ENCODE measurements at regions not wholly inside any gene's neighbourhood (a gene's known extent, or its start where the extent isn't known, plus 50 kb on each side); places are given as distances from the start of the nearest gene placed in this dataset.

- no peak for ATAC-seq
- Mint-ChIP-seq H3K27me3 (no peaks in the 10 kb centered on the region), H3K36me3 (ENCODE audit: low read depth) (no peaks in the 10 kb centered on the region), H3K4me1 (peaks cover 3% of the 10 kb centered on the region), H3K4me3 (no peak overlapping the region), H3K27ac (no peak overlapping the region)
- no peak for DNase-seq
- no peaks in the 10 kb centered on the region for H3K9me3 ChIP-seq (ENCODE audit: control insufficient read depth, low read length, poor library complexity, severe bottlenecking)
Observed at GRCh38 chr20:24256307-24256706, 213.1 kb upstream of the SYNDIG1 start.

- DNase-seq, result no peak
- H3K9me3 ChIP-seq (ENCODE audit: control insufficient read depth, low read length, poor library complexity, severe bottlenecking), result no peaks in the 10 kb centered on the region
- no peaks in the 10 kb centered on the region for H3K36me3 Mint-ChIP-seq (ENCODE audit: low read depth)
- H3K27me3 Mint-ChIP-seq, result peaks cover 4% of the 10 kb centered on the region
- no peak overlapping the region for H3K4me3 Mint-ChIP-seq
- ATAC-seq, result no peak
- H3K27ac Mint-ChIP-seq, result no peak overlapping the region
- H3K4me1 Mint-ChIP-seq, result peaks cover 3% of the 10 kb centered on the region
Observed at GRCh38 chr20:24254480-24254879, 214.9 kb upstream of the SYNDIG1 start.

DNA sequence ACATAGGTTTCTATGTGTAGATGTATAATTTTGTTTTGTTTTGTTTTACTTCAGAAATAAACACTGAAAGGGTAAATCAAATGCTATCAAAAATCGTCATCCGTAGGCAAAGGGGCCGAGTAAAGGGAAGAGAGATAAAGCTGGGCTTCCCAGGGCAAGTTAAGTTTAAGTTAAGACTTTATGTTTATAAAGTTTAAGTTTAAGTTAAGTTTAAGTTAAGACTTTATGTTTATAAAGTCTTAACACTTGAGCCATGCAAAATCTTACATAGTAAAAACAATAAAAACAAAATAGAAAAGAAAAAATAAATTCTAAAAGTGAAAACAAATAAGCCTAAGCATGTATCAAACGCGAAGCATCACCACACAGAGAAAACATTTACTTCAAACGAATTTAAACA is 216.1 kb upstream of the SYNDIG1 start:
- ATAC-seq (no peak), DNase-seq (no peak)
- Mint-ChIP-seq H3K27me3 (peaks cover 12% of the 10 kb centered on the region), H3K27ac (no peak overlapping the region), H3K4me3 (no peak overlapping the region), H3K4me1 (peaks cover 2% of the 10 kb centered on the region), H3K36me3 (ENCODE audit: low read depth) (no peaks in the 10 kb centered on the region)
- no peaks in the 10 kb centered on the region for H3K9me3 ChIP-seq (ENCODE audit: control insufficient read depth, low read length, poor library complexity, severe bottlenecking)

- no peak overlapping the region for H3K27ac Mint-ChIP-seq
- ATAC-seq (no peak), DNase-seq (no peak)
- no peaks in the 10 kb centered on the region for H3K36me3 Mint-ChIP-seq (ENCODE audit: low read depth)
- no peaks in the 10 kb centered on the region for H3K4me1 Mint-ChIP-seq
- H3K27me3 Mint-ChIP-seq, result peaks cover 34% of the 10 kb centered on the region
- no peaks in the 10 kb centered on the region for H3K9me3 ChIP-seq (ENCODE audit: control insufficient read depth, low read length, poor library complexity, severe bottlenecking)
- no peak overlapping the region for H3K4me3 Mint-ChIP-seq
Observed at GRCh38 chr20:24245094-24245493, 224.3 kb upstream of the SYNDIG1 start.

- DNase-seq (no peak), ATAC-seq (no peak)
- Mint-ChIP-seq H3K4me1 (no peaks in the 10 kb centered on the region), H3K27me3 (peaks cover 38% of the 10 kb centered on the region), H3K36me3 (ENCODE audit: low read depth) (no peaks in the 10 kb centered on the region), H3K27ac (no peak overlapping the region), H3K4me3 (no peak overlapping the region)
- no peaks in the 10 kb centered on the region for H3K9me3 ChIP-seq (ENCODE audit: control insufficient read depth, low read length, poor library complexity, severe bottlenecking)
Observed at GRCh38 chr20:24242763-24243162, 226.7 kb upstream of the SYNDIG1 start.

GRCh38 chr20:24241466-24241865 is 228.0 kb upstream of the SYNDIG1 start:
- no peak for ATAC-seq
- peaks cover 36% of the 10 kb centered on the region for H3K27me3 Mint-ChIP-seq
- H3K36me3 Mint-ChIP-seq (ENCODE audit: low read depth), result no peaks in the 10 kb centered on the region
- H3K27ac Mint-ChIP-seq, result no peak overlapping the region
- no peak overlapping the region for H3K4me3 Mint-ChIP-seq
- H3K4me1 Mint-ChIP-seq, result no peaks in the 10 kb centered on the region
- no peak for DNase-seq
- no peaks in the 10 kb centered on the region for H3K9me3 ChIP-seq (ENCODE audit: control insufficient read depth, low read length, poor library complexity, severe bottlenecking)

GRCh38 chr20:24236963-24237362 is 232.5 kb upstream of the SYNDIG1 start:
- H3K4me1 Mint-ChIP-seq, result no peaks in the 10 kb centered on the region
- H3K9me3 ChIP-seq (ENCODE audit: control insufficient read depth, low read length, poor library complexity, severe bottlenecking), result no peaks in the 10 kb centered on the region
- ATAC-seq (no peak), DNase-seq (no peak)
- no peak overlapping the region for H3K4me3 Mint-ChIP-seq
- H3K27ac Mint-ChIP-seq, result no peak overlapping the region
- H3K27me3 Mint-ChIP-seq, result peaks cover 41% of the 10 kb centered on the region
- no peaks in the 10 kb centered on the region for H3K36me3 Mint-ChIP-seq (ENCODE audit: low read depth)

DNA sequence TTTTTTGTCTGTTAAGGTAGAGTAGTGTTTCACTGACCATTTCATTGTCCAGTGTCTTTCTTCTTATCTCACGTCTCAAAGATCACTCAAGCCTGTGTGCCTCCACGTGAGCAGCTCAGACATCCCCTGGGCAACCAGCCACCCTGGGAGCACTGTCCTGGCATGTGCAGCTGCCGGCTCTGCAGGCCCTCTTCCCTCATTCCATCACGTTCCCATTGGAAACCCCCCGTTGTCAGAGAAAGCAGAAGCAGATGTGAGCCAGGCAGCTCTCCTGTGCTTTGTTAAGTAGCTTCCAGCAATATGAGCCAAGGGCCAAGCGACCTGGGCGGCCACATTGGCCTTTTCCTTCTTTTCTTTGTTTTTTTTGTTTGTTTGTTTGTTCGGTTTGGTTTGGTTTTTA is 233.2 kb upstream of the SYNDIG1 start:
- no peak overlapping the region for H3K27ac Mint-ChIP-seq
- H3K9me3 ChIP-seq (ENCODE audit: control insufficient read depth, low read length, poor library complexity, severe bottlenecking), result no peaks in the 10 kb centered on the region
- ATAC-seq, result no peak
- no peaks in the 10 kb centered on the region for H3K4me1 Mint-ChIP-seq
- DNase-seq, result no peak
- H3K36me3 Mint-ChIP-seq (ENCODE audit: low read depth), result no peaks in the 10 kb centered on the region
- no peak overlapping the region for H3K4me3 Mint-ChIP-seq
- peaks cover 41% of the 10 kb centered on the region for H3K27me3 Mint-ChIP-seq

- H3K9me3 ChIP-seq (ENCODE audit: control insufficient read depth, low read length, poor library complexity, severe bottlenecking), result no peaks in the 10 kb centered on the region
- H3K36me3 Mint-ChIP-seq (ENCODE audit: low read depth), result no peaks in the 10 kb centered on the region
- peaks cover 46% of the 10 kb centered on the region for H3K27me3 Mint-ChIP-seq
- no peak for DNase-seq
- ATAC-seq, result no peak
- H3K27ac Mint-ChIP-seq, result no peak overlapping the region
- no peaks in the 10 kb centered on the region for H3K4me1 Mint-ChIP-seq
- no peak overlapping the region for H3K4me3 Mint-ChIP-seq
Observed at GRCh38 chr20:24235296-24236175, 233.9 kb upstream of the SYNDIG1 start.

- H3K27ac Mint-ChIP-seq, result no peak overlapping the region
- no peak for ATAC-seq
- no peak for DNase-seq
- no peaks in the 10 kb centered on the region for H3K4me1 Mint-ChIP-seq
- peaks cover 53% of the 10 kb centered on the region for H3K27me3 Mint-ChIP-seq
- H3K4me3 Mint-ChIP-seq, result no peak overlapping the region
- H3K36me3 Mint-ChIP-seq (ENCODE audit: low read depth), result no peaks in the 10 kb centered on the region
- no peaks in the 10 kb centered on the region for H3K9me3 ChIP-seq (ENCODE audit: control insufficient read depth, low read length, poor library complexity, severe bottlenecking)
Observed at GRCh38 chr20:24227600-24227999, 239.0 kb upstream of the GGTLC1 start.

DNA sequence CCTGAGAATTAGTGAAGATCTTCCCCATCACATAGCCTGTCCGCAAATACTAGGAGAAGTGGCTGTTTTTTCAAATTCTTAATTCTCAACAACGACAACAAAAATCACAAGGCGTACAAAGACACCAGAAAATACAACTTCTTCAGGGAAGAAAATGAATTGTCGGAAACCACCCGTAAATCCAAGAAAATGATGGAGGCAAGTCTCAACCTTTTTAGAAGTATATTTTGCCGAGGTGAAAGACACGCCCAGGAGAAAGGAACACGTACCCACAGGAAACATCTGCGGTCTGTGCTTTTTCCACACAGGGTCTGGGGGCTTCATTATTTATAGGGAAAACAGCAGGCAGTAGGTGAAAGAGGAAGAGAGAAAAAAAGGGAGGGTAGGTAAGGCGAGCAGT is 223.9 kb upstream of the GGTLC1 start:
- no peaks in the 10 kb centered on the region for H3K9me3 ChIP-seq (ENCODE audit: control insufficient read depth, low read length, poor library complexity, severe bottlenecking)
- ATAC-seq (no peak), DNase-seq (no peak)
- Mint-ChIP-seq H3K36me3 (ENCODE audit: low read depth) (no peaks in the 10 kb centered on the region), H3K4me1 (no peaks in the 10 kb centered on the region), H3K27me3 (peaks cover 36% of the 10 kb centered on the region), H3K27ac (no peak overlapping the region), H3K4me3 (no peak overlapping the region)

DNA sequence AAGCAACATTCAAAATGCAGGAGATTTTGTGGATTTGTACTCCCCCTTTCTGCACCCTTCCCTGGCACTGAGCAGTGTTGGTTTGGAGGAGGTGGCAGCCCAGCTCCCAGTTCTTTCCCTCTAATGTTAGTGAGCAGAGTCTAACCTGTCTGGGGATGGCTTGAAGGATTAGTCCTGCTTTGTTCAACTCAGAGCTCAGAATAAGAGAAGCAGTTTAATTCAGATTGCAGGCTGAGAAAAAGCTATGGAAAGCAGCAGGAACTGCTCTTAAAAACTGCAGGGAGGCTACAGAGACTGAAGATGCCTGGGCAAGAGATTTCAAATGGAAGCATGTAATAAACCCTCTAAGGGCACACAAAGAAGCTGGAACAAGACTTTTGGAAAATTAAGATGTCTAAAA is 223.4 kb upstream of the GGTLC1 start:
- no peaks in the 10 kb centered on the region for H3K9me3 ChIP-seq (ENCODE audit: control insufficient read depth, low read length, poor library complexity, severe bottlenecking)
- Mint-ChIP-seq H3K27ac (no peak overlapping the region), H3K4me1 (no peaks in the 10 kb centered on the region), H3K36me3 (ENCODE audit: low read depth) (no peaks in the 10 kb centered on the region), H3K27me3 (peaks cover 36% of the 10 kb centered on the region), H3K4me3 (no peak overlapping the region)
- DNase-seq, result no peak
- no peak for ATAC-seq

DNA sequence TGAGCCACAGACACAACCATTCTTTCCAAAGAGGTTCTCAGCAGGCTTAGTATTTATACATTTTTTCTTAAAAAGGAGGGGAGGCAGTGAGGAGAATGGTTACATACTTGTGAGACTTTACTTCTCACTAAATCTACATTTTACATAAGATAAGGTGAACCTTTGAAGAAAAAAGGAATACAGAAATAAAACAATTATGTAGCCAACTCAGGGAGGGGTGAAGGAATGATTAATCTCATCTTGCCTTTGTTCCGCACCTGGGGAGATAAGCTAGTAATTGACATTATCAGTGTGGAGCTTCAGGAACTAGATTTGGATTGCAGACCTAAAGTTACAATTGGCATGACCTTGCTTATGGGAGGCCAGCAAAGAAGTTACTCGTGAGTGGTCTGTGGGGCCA is 221.8 kb upstream of the GGTLC1 start:
- DNase-seq, result no peak
- no peak overlapping the region for H3K4me3 Mint-ChIP-seq
- no peak overlapping the region for H3K27ac Mint-ChIP-seq
- no peaks in the 10 kb centered on the region for H3K36me3 Mint-ChIP-seq (ENCODE audit: low read depth)
- ATAC-seq, result no peak
- H3K27me3 Mint-ChIP-seq, result peaks cover 36% of the 10 kb centered on the region
- no peaks in the 10 kb centered on the region for H3K4me1 Mint-ChIP-seq
- H3K9me3 ChIP-seq (ENCODE audit: control insufficient read depth, low read length, poor library complexity, severe bottlenecking), result no peaks in the 10 kb centered on the region

DNA sequence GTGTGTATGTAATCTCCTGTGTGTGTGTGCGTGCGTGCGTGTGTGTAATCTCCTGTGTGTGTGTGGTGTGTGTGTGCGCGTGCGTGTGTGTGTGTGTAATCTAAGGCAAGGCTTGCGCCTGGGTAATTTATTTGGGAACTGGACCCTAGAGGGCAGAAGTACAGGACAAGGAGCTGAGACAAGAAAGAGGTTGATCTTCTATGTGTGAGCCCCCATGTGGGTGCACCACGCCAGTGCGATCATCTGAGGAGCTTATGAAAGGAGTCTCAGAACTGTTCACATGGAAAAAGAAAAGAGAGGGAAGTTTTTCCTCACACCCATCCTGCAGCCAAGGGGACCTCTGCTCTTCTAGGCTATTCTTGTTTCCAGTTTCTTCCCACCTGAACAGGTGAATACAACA is 220.1 kb upstream of the GGTLC1 start:
- no peaks in the 10 kb centered on the region for H3K9me3 ChIP-seq (ENCODE audit: control insufficient read depth, low read length, poor library complexity, severe bottlenecking)
- H3K27me3 Mint-ChIP-seq, result peaks cover 35% of the 10 kb centered on the region
- H3K27ac Mint-ChIP-seq, result no peak overlapping the region
- DNase-seq (no peak), ATAC-seq (no peak)
- no peak overlapping the region for H3K4me3 Mint-ChIP-seq
- H3K36me3 Mint-ChIP-seq (ENCODE audit: low read depth), result no peaks in the 10 kb centered on the region
- peaks cover 2% of the 10 kb centered on the region for H3K4me1 Mint-ChIP-seq

Data from T-helper 17 cell (primary cell).